K562 (cell line): ENCODE measurements at regions not wholly inside any gene's neighbourhood (a gene's known extent, or its start where the extent isn't known, plus 50 kb on each side); places are given as distances from the start of the nearest gene placed in this dataset.

Experiments
- ATAC-seq: fragments of 200-7000 bp; cut with Tn5 transposase; 3 replicates; pipeline ENCODE4 v1.9.1; 2020; ENCODE audit warnings: moderate library complexity
- BruUV-seq: library from RNA; stranded (reverse); fragments of 400-500 nt; replicated peaks from 2 replicates; lab custom pipeline; 2021; lab: Mats Ljungman, UMichigan
- CTCF ChIA-PET: fragments of 300-600 bp; formaldehyde crosslinking; extraction: SDS; loops from one replicate; lab custom pipeline; 2021; ENCODE audit warnings: low intra/inter-chr PET ratio; lab: Yijun Ruan, JAX
- POLR2A ChIA-PET: fragments of 300-600, 350-650 bp; sonication (Branson Sonifier 250); formaldehyde crosslinking; extraction: SDS; loops from one replicate; lab custom pipeline; 2021; ENCODE audit warnings: antibody characterized with exemption, inconsistent platforms; lab: Yijun Ruan, JAX
- DNase-seq, 4 experiments: peaks; one replicate each; pipeline versions ENCODE4 v3.0.0 to v3.0.0-alpha.2; 2011 to 2018; ENCODE audit warnings: low spot score in 3 of 4, mixed read lengths in 3 of 4; ENCODE audit errors: extremely low read depth in 1 of 4
- FAIRE-seq: peaks from 2 replicates; lab custom pipeline; 2011; peaks lifted over from hg19 to GRCh38; lab: Jason Lieb, UNC
- H2AFZ ChIP-seq: 2 replicates; pipeline ENCODE4 v1.6.0; 2011; ENCODE audit warnings: low read depth, low read length, control low read depth, inconsistent platforms
- H3K27ac ChIP-seq: fragments of 200-600 bp; 3 replicates; pipeline ENCODE4 v1.8.0; 2011; ENCODE audit warnings: low read depth, mild to moderate bottlenecking, control low read depth, inconsistent platforms, low read length, moderate library complexity, mixed read lengths; ENCODE audit errors: extremely low read depth
- H3K27me3 ChIP-seq, 2 experiments: fragments of 300-600 bp in 1 of 2; 2 replicates in 1 of 2; 3 replicates in 1 of 2; pipeline versions ENCODE4 v1.6.0 to v1.8.0; 2011; ENCODE audit warnings: inconsistent platforms in 2 of 2, low read length in 2 of 2, mild to moderate bottlenecking in 1 of 2, mixed read lengths in 1 of 2, moderate library complexity in 1 of 2; ENCODE audit not compliant: control insufficient read depth in 2 of 2, insufficient read depth in 2 of 2
- H3K36me3 ChIP-seq: fragments of 300-600 bp; 3 replicates; pipeline ENCODE4 v1.8.0; 2011; ENCODE audit warnings: mild to moderate bottlenecking, low read length, inconsistent platforms; ENCODE audit not compliant: control insufficient read depth, insufficient read depth
- H3K4me1 ChIP-seq, 2 experiments: fragments of 200-600 bp in 1 of 2; replicated peaks in 1 of 2; 2 replicates in 1 of 2; 3 replicates in 1 of 2; pipeline versions ENCODE4 v1.5.1 to v1.8.0; 2011; ENCODE audit warnings: inconsistent platforms in 2 of 2, low read length in 2 of 2, mild to moderate bottlenecking in 1 of 2, mixed read lengths in 1 of 2, moderate library complexity in 1 of 2; ENCODE audit not compliant: control insufficient read depth in 2 of 2, insufficient read depth in 2 of 2
- H3K4me2 ChIP-seq: 2 replicates; pipeline ENCODE4 v1.6.1; 2011; ENCODE audit warnings: low read length, control low read depth, inconsistent platforms, mixed read lengths; ENCODE audit not compliant: insufficient read depth
- H3K4me3 ChIP-seq: fragments of 200-600 bp; sonication (generic), shearing (Covaris generic); 2 replicates; pipeline ENCODE4 v1.5.1; 2016; ENCODE audit warnings: control low read depth, inconsistent platforms
- H3K79me2 ChIP-seq: fragments of 200-600 bp; 3 replicates; pipeline ENCODE4 v1.8.0; 2011; ENCODE audit warnings: low read length, inconsistent platforms; ENCODE audit not compliant: control insufficient read depth, insufficient read depth
- H3K9ac ChIP-seq, 2 experiments: 2 replicates each; pipeline versions ENCODE4 v1.6.0 to v1.6.1; 2011; ENCODE audit warnings: low read depth in 2 of 2, low read length in 2 of 2, control low read depth in 1 of 2, inconsistent platforms in 1 of 2, mild to moderate bottlenecking in 1 of 2, mixed read lengths in 1 of 2; ENCODE audit not compliant: insufficient read depth in 1 of 2
- H3K9me1 ChIP-seq: one replicate; pipeline ENCODE4 v1.6.0; 2011; ENCODE audit warnings: inconsistent platforms, mild to moderate bottlenecking, low read length, moderate library complexity; ENCODE audit not compliant: control insufficient read depth, insufficient read depth
- H3K9me3 ChIP-seq: replicated peaks from 2 replicates; pipeline ENCODE4 v1.5.1; 2011; ENCODE audit warnings: low read depth, low read length, inconsistent platforms; ENCODE audit not compliant: control insufficient read depth, insufficient read depth
- H4K20me1 ChIP-seq: replicated peaks from 2 replicates; pipeline ENCODE4 v1.6.1; 2011; ENCODE audit warnings: low read length, inconsistent platforms, mixed read lengths; ENCODE audit not compliant: control insufficient read depth, insufficient read depth
- CBFA2T3 ChIP-seq: fragments of 450-650 bp; IDR thresholded peaks from 2 replicates; pipeline ENCODE4 v1.6.1; 2017
- CXXC5 ChIP-seq: fragments of 250-450 bp; sonication (Bioruptor Pico); IDR thresholded peaks from 2 replicates; pipeline ENCODE4 v1.8.0; 2022; ENCODE audit warnings: inconsistent platforms, mild to moderate bottlenecking, moderate library complexity
- ZNF146 ChIP-seq: IDR thresholded peaks from one replicate; pipeline ENCODE4 v1.6.1; 2018; ENCODE audit warnings: missing compliant biosample characterization; ENCODE audit not compliant: unreplicated experiment
- ZNF3 ChIP-seq: fragments of 250-450 bp; sonication (Bioruptor Pico); IDR thresholded peaks from 2 replicates; pipeline ENCODE4 v1.5.0; 2021; ENCODE audit warnings: mild to moderate bottlenecking, moderate library complexity
- ZNF589 ChIP-seq: fragments of 200-800 bp; sonication (Bioruptor generic); IDR thresholded peaks from 2 replicates; pipeline ENCODE4 v1.6.1; 2016; ENCODE audit warnings: low read depth, missing genetic modification characterization, missing compliant biosample characterization
- WGBS: fragments of 100-300 bp; shearing (Covaris generic); methylation state at CpG from one replicate; pipeline ENCODE4 v1.1.6; 2016; ENCODE audit warnings: low coverage, mixed read lengths; ENCODE audit not compliant: insufficient coverage; ENCODE audit errors: missing lambda C conversion rate; 5-methylcytosine and 5-hydroxymethylcytosine counted together
- in situ Hi-C: fragments of 300-500 bp; cut with MboI; formaldehyde crosslinking; loops from 4 replicates; pipeline ENCODE4 v1.15.0; 2018; ENCODE audit warnings: inconsistent platforms, mixed read lengths
- intact Hi-C: fragments of 100-400 bp; cut with micrococcal nuclease; formaldehyde crosslinking; loops from 2 replicates; pipeline ENCODE4 v1.14.2; 2022
- TF ChIP-seq, protein P1 (sequence below): fragments of 250-450 bp; sonication (Bioruptor Pico); IDR thresholded peaks from 2 replicates; pipeline ENCODE4 v1.9.0; 2021; ENCODE audit warnings: mild to moderate bottlenecking, inconsistent platforms

DNA sequence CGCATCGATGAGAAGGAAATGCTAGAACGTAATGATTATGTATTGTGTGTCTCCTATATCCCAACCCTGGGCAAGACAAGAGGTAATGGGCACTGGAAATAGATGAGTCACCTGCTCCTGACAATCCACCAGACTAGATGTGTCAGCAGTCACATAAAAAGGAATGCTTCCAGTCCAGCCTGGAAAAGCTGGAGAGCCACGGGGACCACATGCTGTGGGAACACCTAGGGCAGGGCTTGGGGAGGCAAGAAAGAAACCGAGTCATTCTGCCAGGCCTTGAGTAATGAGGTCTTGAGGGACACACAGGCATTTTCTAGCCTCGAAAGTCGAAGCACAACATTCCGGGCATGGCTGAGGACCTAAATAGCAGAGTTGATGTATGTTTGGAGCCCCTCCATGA, 716.7 kb upstream of the TMEM132C start:
- no peak for DNase-seq
- Histone ChIP-seq H3K4me1 (no peaks in the 10 kb centered on the region), H3K9me3 (no peaks in the 10 kb centered on the region), H3K36me3 (no peaks in the 10 kb centered on the region), H3K9me1 (no peaks in the 10 kb centered on the region), H3K4me2 (no peak overlapping the region), H3K79me2 (no peaks in the 10 kb centered on the region), H3K9ac (no peak overlapping the region), H3K27me3 (no peaks in the 10 kb centered on the region), H4K20me1 (no peaks in the 10 kb centered on the region), H2AFZ (no peak overlapping the region), H3K4me3 (no peak overlapping the region), H3K27ac (no peak overlapping the region)
- TF ChIP-seq, protein P1, sequence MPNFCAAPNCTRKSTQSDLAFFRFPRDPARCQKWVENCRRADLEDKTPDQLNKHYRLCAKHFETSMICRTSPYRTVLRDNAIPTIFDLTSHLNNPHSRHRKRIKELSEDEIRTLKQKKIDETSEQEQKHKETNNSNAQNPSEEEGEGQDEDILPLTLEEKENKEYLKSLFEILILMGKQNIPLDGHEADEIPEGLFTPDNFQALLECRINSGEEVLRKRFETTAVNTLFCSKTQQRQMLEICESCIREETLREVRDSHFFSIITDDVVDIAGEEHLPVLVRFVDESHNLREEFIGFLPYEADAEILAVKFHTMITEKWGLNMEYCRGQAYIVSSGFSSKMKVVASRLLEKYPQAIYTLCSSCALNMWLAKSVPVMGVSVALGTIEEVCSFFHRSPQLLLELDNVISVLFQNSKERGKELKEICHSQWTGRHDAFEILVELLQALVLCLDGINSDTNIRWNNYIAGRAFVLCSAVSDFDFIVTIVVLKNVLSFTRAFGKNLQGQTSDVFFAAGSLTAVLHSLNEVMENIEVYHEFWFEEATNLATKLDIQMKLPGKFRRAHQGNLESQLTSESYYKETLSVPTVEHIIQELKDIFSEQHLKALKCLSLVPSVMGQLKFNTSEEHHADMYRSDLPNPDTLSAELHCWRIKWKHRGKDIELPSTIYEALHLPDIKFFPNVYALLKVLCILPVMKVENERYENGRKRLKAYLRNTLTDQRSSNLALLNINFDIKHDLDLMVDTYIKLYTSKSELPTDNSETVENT (CRISPR knock-in tag), result no peak
- no peak for TF ChIP-seq CXXC5
- no peak for TF ChIP-seq ZNF589
- TF ChIP-seq ZNF146, result no peak
- TF ChIP-seq CBFA2T3, result no peak
- TF ChIP-seq ZNF3 (CRISPR knock-in tag), result no peak
- CTCF ChIA-PET, result no interaction called here
- POLR2A ChIA-PET, result no interaction called here
- no peak for ATAC-seq
- intact Hi-C loops, result no loop called here
- WGBS, result 0% methylated on average over 8 of the region's 8 CpGs
- FAIRE-seq, result no peak
- no TSS peak for BruUV-seq
- in situ Hi-C loops, result no loop called here
